ENCODE measurements at regions not wholly inside any gene's neighbourhood (a gene's known extent, or its start where the extent isn't known, plus 50 kb on each side); places are given as distances from the start of the nearest gene placed in this dataset.

DNA sequence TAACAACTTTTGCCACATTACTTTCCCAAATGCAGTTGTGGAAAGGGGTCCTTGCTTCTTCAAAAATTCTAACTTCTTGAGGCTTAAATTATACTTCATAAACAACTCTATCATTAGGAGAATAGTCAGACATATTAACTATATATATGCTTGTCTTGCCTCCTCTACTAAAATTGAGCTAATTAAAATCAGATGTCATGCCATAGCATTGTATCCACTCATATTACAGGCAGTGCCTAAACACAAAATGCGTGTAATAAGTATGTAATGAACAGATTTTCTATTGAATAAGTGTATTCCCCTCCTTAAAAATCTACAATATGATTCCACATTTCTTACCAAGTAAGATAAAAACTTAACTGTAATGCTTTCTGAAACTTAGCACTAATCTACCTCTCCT, 204.5 kb downstream of the PLK2 start:
- no peaks in the 10 kb centered on the region for H3K36me3 Mint-ChIP-seq (ENCODE audit: low read depth)
- H3K4me3 Mint-ChIP-seq = no peak overlapping the region
- Histone ChIP-seq H3K36me3 (ENCODE audit: control insufficient read depth, insufficient read depth, low read length) (no peaks in the 10 kb centered on the region), H3K4me1 (ENCODE audit: control insufficient read depth, insufficient read depth, low read length) (peaks cover 12% of the 10 kb centered on the region), H3K27ac (ENCODE audit: low read depth, low read length) (no peak overlapping the region), H3K9ac (ENCODE audit: extremely low read depth, low read length, poor library complexity, severe bottlenecking) (no peak overlapping the region), H3K27me3 (ENCODE audit: control insufficient read depth, insufficient read depth, low read length, poor library complexity, severe bottlenecking) (no peaks in the 10 kb centered on the region), H3K9me3 (ENCODE audit: control insufficient read depth, low read length) (no peaks in the 10 kb centered on the region), H3K4me3 (ENCODE audit: low read length) (no peak overlapping the region)
- TF ChIP-seq, protein P1, sequence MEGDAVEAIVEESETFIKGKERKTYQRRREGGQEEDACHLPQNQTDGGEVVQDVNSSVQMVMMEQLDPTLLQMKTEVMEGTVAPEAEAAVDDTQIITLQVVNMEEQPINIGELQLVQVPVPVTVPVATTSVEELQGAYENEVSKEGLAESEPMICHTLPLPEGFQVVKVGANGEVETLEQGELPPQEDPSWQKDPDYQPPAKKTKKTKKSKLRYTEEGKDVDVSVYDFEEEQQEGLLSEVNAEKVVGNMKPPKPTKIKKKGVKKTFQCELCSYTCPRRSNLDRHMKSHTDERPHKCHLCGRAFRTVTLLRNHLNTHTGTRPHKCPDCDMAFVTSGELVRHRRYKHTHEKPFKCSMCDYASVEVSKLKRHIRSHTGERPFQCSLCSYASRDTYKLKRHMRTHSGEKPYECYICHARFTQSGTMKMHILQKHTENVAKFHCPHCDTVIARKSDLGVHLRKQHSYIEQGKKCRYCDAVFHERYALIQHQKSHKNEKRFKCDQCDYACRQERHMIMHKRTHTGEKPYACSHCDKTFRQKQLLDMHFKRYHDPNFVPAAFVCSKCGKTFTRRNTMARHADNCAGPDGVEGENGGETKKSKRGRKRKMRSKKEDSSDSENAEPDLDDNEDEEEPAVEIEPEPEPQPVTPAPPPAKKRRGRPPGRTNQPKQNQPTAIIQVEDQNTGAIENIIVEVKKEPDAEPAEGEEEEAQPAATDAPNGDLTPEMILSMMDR (conservative IDR thresholded peaks at IDR 0.05) = no peak
- no peak for DNase-seq
- peaks cover 3% of the 10 kb centered on the region for H3K9me3 Mint-ChIP-seq
- H3K27ac Mint-ChIP-seq = no peak overlapping the region
- 100% methylated on average over 1 of the region's 1 CpG; no CpG with 5 or more reads in 1 of the 2 experiments for WGBS, 2 experiments (ENCODE audit: insufficient coverage in 1 of 2, insufficient read length in 1 of 2)
- H3K4me1 Mint-ChIP-seq = peaks cover 14% of the 10 kb centered on the region
- no peaks in the 10 kb centered on the region for H3K27me3 Mint-ChIP-seq (ENCODE audit: insufficient read depth)

- TF ChIP-seq, protein P1 (conservative IDR thresholded peaks at IDR 0.05) = no peak
- Histone ChIP-seq H3K36me3 (ENCODE audit: control insufficient read depth, insufficient read depth, low read length) (no peaks in the 10 kb centered on the region), H3K9me3 (ENCODE audit: control insufficient read depth, low read length) (no peaks in the 10 kb centered on the region), H3K27me3 (ENCODE audit: control insufficient read depth, insufficient read depth, low read length, poor library complexity, severe bottlenecking) (no peaks in the 10 kb centered on the region), H3K27ac (ENCODE audit: low read depth, low read length) (no peak overlapping the region), H3K4me1 (ENCODE audit: control insufficient read depth, insufficient read depth, low read length) (peaks cover 4% of the 10 kb centered on the region), H3K4me3 (ENCODE audit: low read length) (no peak overlapping the region), H3K9ac (ENCODE audit: extremely low read depth, low read length, poor library complexity, severe bottlenecking) (no peak overlapping the region)
- DNase-seq = no peak
- Mint-ChIP-seq H3K27ac (no peak overlapping the region), H3K4me1 (peaks cover 3% of the 10 kb centered on the region), H3K4me3 (no peak overlapping the region), H3K9me3 (no peaks in the 10 kb centered on the region), H3K27me3 (ENCODE audit: insufficient read depth) (no peaks in the 10 kb centered on the region), H3K36me3 (ENCODE audit: low read depth) (no peaks in the 10 kb centered on the region)
- WGBS, 2 experiments (ENCODE audit: insufficient coverage in 1 of 2, insufficient read length in 1 of 2) = 100% methylated on average over 1 of the region's 1 CpG
Measured at GRCh38 chr5:58248221-58248620, 211.7 kb downstream of the PLK2 start.

DNA sequence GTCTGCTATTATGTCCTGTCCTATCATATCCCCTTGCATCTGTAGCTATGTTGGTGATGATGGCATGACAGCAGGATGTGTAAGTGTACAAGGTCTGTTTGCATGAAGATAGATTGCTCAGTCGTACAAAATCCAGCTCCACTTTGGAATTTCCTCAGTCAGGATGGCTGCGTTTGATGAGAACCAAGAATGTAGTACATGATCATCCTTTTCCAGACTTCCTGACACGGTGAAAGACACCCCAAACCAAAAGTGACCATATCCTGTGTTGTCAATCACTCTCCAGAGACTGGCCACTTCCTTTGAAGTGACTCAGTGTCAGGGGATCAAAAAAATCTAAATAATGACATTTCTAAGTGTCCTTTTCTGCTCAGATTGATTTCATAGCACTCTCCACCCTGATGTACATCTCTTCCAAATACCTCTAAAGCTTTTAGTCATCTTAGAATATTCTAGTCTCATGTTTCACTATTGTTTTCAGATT, 213.4 kb downstream of the PLK2 start:
- H3K36me3 ChIP-seq (ENCODE audit: control insufficient read depth, insufficient read depth, low read length) = no peaks in the 10 kb centered on the region
- H3K4me3 ChIP-seq (ENCODE audit: low read length) = no peak overlapping the region
- H3K27ac ChIP-seq (ENCODE audit: low read depth, low read length) = no peak overlapping the region
- H3K4me1 ChIP-seq (ENCODE audit: control insufficient read depth, insufficient read depth, low read length) = peaks cover 4% of the 10 kb centered on the region
- H3K9me3 ChIP-seq (ENCODE audit: control insufficient read depth, low read length) = no peaks in the 10 kb centered on the region
- H3K27me3 Mint-ChIP-seq (ENCODE audit: insufficient read depth) = no peaks in the 10 kb centered on the region
- H3K4me1 Mint-ChIP-seq = peaks cover 3% of the 10 kb centered on the region
- 95 to 100% methylated on average over 2 to 3 of the region's 3 CpGs for WGBS, 2 experiments (ENCODE audit: insufficient coverage in 1 of 2, insufficient read length in 1 of 2)
- H3K4me3 Mint-ChIP-seq = no peak overlapping the region
- TF ChIP-seq, protein P1 (conservative IDR thresholded peaks at IDR 0.05) = no peak
- no peak overlapping the region for H3K9ac ChIP-seq (ENCODE audit: extremely low read depth, low read length, poor library complexity, severe bottlenecking)
- no peaks in the 10 kb centered on the region for H3K36me3 Mint-ChIP-seq (ENCODE audit: low read depth)
- H3K27me3 ChIP-seq (ENCODE audit: control insufficient read depth, insufficient read depth, low read length, poor library complexity, severe bottlenecking) = no peaks in the 10 kb centered on the region
- no peaks in the 10 kb centered on the region for H3K9me3 Mint-ChIP-seq
- H3K27ac Mint-ChIP-seq = no peak overlapping the region
- DNase-seq = no peak

Data from endodermal cell (in vitro differentiated cells).